ENCODE measurements at regions not wholly inside any gene's neighbourhood (a gene's known extent, or its start where the extent isn't known, plus 50 kb on each side); places are given as distances from the start of the nearest gene placed in this dataset.

DNA sequence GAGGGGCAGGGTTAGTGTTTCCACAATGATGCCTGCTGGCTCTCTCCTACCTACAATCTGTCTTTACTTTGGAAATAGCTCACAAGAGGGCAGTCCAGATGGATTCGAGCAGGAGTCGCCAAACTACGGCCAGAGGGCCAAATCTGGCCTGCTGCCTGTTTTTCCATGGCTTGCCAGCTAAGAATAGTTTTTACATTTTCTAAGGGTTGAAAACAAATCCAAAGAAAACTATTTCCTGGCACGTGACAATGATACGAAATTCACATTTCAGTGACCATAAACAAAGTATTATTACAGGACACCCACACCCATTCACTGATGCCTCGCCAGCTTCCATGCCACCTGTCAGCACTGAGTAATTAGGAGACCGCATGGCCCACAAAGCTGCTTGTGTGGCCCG, 162.9 kb upstream of the WWC1 start:
- H3K27ac ChIP-seq, result no peak overlapping the region
- no peaks in the 10 kb centered on the region for H3K27me3 ChIP-seq
- no peak overlapping the region for H3K4me3 ChIP-seq
- peaks cover 0 to 5% of the 10 kb centered on the region in 2 donors for H3K4me1 ChIP-seq
- no peaks in the 10 kb centered on the region for H3K9me3 ChIP-seq
- no peak for TF ChIP-seq CTCF (IDR thresholded peaks at IDR 0.05)
- no peaks in the 10 kb centered on the region for H3K36me3 ChIP-seq
- DNase-seq (ENCODE audit: low spot score), result no peak

GRCh38 chr5:168131519-168131918, 159.9 kb upstream of the WWC1 start:
- Histone ChIP-seq H3K4me3 (no peak overlapping the region), H3K27me3 (no peaks in the 10 kb centered on the region), H3K4me1 (peaks cover 0 to 5% of the 10 kb centered on the region in 2 donors), H3K9me3 (no peaks in the 10 kb centered on the region), H3K36me3 (no peaks in the 10 kb centered on the region), H3K27ac (no peak overlapping the region)
- no peak for DNase-seq (ENCODE audit: low spot score)
- no peak for TF ChIP-seq CTCF (IDR thresholded peaks at IDR 0.05)

DNA sequence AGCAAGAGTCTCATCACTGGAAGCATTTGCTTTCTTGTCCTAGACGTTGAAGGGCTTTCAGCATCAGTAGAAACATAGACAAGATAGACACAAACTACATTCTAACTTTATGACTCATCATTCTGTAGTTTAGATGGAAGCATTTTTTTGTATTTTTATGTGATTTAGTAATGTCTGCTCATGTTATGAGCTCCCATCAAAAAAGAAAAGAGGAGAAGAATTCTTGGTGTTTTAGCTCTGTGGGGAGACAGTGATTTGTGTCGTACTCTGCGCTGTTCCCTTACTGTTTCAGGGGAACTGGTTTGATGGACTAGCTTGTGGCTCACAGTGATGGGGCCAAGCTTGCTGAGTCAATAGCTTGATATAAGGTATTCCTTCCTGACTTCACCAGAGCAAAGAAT, 159.2 kb upstream of the WWC1 start:
- Histone ChIP-seq H3K27ac (no peak overlapping the region), H3K4me1 (peaks cover 0 to 5% of the 10 kb centered on the region in 2 donors), H3K36me3 (no peaks in the 10 kb centered on the region), H3K27me3 (no peaks in the 10 kb centered on the region), H3K9me3 (no peaks in the 10 kb centered on the region), H3K4me3 (no peak overlapping the region)
- no peak for TF ChIP-seq CTCF (IDR thresholded peaks at IDR 0.05)
- DNase-seq (ENCODE audit: low spot score), result no peak

DNA sequence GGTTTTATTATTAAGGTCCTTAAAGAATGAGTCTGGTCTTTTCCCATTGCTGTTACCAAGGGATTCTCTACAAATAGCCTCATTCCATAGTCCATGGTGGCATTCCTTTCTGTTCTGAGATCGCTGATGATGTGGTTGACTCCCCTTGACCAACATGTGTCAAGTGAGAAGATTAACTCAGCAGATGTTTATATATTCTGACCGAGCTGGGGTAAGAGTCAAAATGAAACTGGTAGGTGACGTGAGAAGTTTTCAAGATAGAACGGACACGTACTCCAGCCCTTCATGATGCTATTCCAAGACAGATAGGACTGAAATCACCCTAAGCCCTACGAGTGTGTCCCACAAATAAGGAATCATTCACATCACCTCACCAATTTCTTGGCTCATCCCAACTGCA, 155.5 kb upstream of the WWC1 start:
- no peak for TF ChIP-seq CTCF (IDR thresholded peaks at IDR 0.05)
- Histone ChIP-seq H3K27ac (no peak overlapping the region), H3K9me3 (no peaks in the 10 kb centered on the region), H3K36me3 (no peaks in the 10 kb centered on the region), H3K4me3 (no peak overlapping the region), H3K27me3 (no peaks in the 10 kb centered on the region), H3K4me1 (no peaks in the 10 kb centered on the region)
- no peak for DNase-seq (ENCODE audit: low spot score)

- H3K27ac ChIP-seq, result no peak overlapping the region
- no peaks in the 10 kb centered on the region for H3K9me3 ChIP-seq
Measured at GRCh38 chr5:168136340-168136739, 155.1 kb upstream of the WWC1 start.

More at GRCh38 chr5:168136340-168136739, 155.1 kb upstream of the WWC1 start:
- TF ChIP-seq CTCF (IDR thresholded peaks at IDR 0.05), result no peak
- Histone ChIP-seq H3K4me3 (no peak overlapping the region), H3K27me3 (no peaks in the 10 kb centered on the region), H3K4me1 (no peaks in the 10 kb centered on the region), H3K36me3 (no peaks in the 10 kb centered on the region)
- no peak for DNase-seq (ENCODE audit: low spot score)
